GM12878 (cell line): ENCODE measurements at regions not wholly inside any gene's neighbourhood (a gene's known extent, or its start where the extent isn't known, plus 50 kb on each side); places are given as distances from the start of the nearest gene placed in this dataset.

Source experiments
- ATAC-seq: fragments of 200-7000 bp; cut with Tn5 transposase; 3 replicates; pipeline ENCODE4 v1.9.1; 2020; ENCODE audit warnings: mild to moderate bottlenecking, moderate library complexity
- BruUV-seq: library from RNA; stranded (reverse); fragments of 400-500 nt; replicated peaks from 2 replicates; lab custom pipeline; 2021; lab: Mats Ljungman, UMichigan
- CTCF ChIA-PET: fragments of 300-600 bp; sonication (Branson Sonifier 250); formaldehyde crosslinking; extraction: SDS; loops from one replicate; lab custom pipeline; 2021; ENCODE audit warnings: inconsistent platforms; lab: Yijun Ruan, JAX
- POLR2A ChIA-PET: fragments of 350-600 bp; formaldehyde crosslinking; extraction: SDS; loops from one replicate; lab custom pipeline; 2021; ENCODE audit warnings: inconsistent platforms; lab: Charles Lee
- RAD21 ChIA-PET: fragments of 300-600 bp; sonication (Branson Sonifier 250); formaldehyde crosslinking; loops from one replicate; lab custom pipeline; 2023; ENCODE audit warnings: antibody characterized with exemption; ENCODE audit not compliant: unreplicated experiment; lab: Charles Lee
- SMC1A ChIA-PET: fragments of 300-600 bp; sonication (Branson Sonifier 250); formaldehyde crosslinking; loops from one replicate; lab custom pipeline; 2023; ENCODE audit not compliant: unreplicated experiment, uncharacterized antibody; lab: Charles Lee
- DNase-seq: peaks from one replicate; pipeline ENCODE4 v3.0.0-alpha.2; 2011; ENCODE audit warnings: low read depth, low spot score
- FAIRE-seq: peaks from 3 replicates; lab custom pipeline; 2011; peaks lifted over from hg19 to GRCh38; lab: Jason Lieb, UNC
- H2AFZ ChIP-seq: 2 replicates; pipeline ENCODE4 v1.6.0; 2011; ENCODE audit warnings: low read depth, low read length, control low read depth; ENCODE audit not compliant: control insufficient read depth
- H3K27ac ChIP-seq: 2 replicates; pipeline ENCODE4 v1.5.1; 2011; ENCODE audit warnings: control low read depth; ENCODE audit not compliant: control insufficient read depth, insufficient read depth
- H3K27me3 ChIP-seq, 2 experiments: replicated peaks in 1 of 2; 2 replicates each; pipeline versions ENCODE4 v1.6.0 to v1.6.1; 2011; ENCODE audit warnings: low read length in 1 of 2; ENCODE audit not compliant: control insufficient read depth in 2 of 2, insufficient read depth in 2 of 2
- H3K36me3 ChIP-seq, 2 experiments: 2 replicates each; pipeline ENCODE4 v1.5.1; 2011; ENCODE audit warnings: low read length in 1 of 2; ENCODE audit not compliant: control insufficient read depth in 2 of 2, insufficient read depth in 2 of 2
- H3K4me1 ChIP-seq: 2 replicates; pipeline ENCODE4 v1.6.1; 2011; ENCODE audit warnings: mild to moderate bottlenecking, low read length, moderate library complexity, mixed read lengths; ENCODE audit not compliant: control insufficient read depth, insufficient read depth
- H3K4me2 ChIP-seq: 2 replicates; pipeline ENCODE4 v1.6.0; 2011; ENCODE audit warnings: control low read depth; ENCODE audit not compliant: control insufficient read depth, insufficient read depth
- H3K4me3 ChIP-seq: fragments of 200-600 bp; sonication (generic); 2 replicates; pipeline ENCODE4 v1.5.1; 2016
- H3K79me2 ChIP-seq: 2 replicates; pipeline ENCODE4 v1.6.0; 2011; ENCODE audit warnings: low read length; ENCODE audit not compliant: control insufficient read depth, insufficient read depth
- H3K9ac ChIP-seq: 2 replicates; pipeline ENCODE4 v1.8.0; 2011; ENCODE audit warnings: low read length, control low read depth, mixed read lengths; ENCODE audit not compliant: control insufficient read depth, insufficient read depth
- H3K9me3 ChIP-seq: replicated peaks from 3 replicates; pipeline ENCODE4 v1.5.1; 2011; ENCODE audit warnings: mild to moderate bottlenecking, low read length; ENCODE audit not compliant: control insufficient read depth, insufficient read depth
- H4K20me1 ChIP-seq: 2 replicates; pipeline ENCODE4 v1.6.0; 2011; ENCODE audit not compliant: control insufficient read depth, insufficient read depth
- BMI1 ChIP-seq: fragments of 450-650 bp; IDR thresholded peaks from 2 replicates; pipeline ENCODE4 v1.6.1; 2016; ENCODE audit warnings: mild to moderate bottlenecking, moderate library complexity, borderline replicate concordance
- CBX3 ChIP-seq: fragments of 200-600 bp; sonication (generic); IDR thresholded peaks from 2 replicates; pipeline ENCODE4 v1.6.1; 2016; ENCODE audit warnings: low read depth, borderline replicate concordance
- CHD1 ChIP-seq: IDR thresholded peaks from 2 replicates; pipeline ENCODE4 v1.6.1; 2012; ENCODE audit warnings: low read depth, low read length, improper control_type of control experiment
- HCFC1 ChIP-seq: fragments of 150-350 bp; IDR thresholded peaks from 2 replicates; pipeline ENCODE4 v1.6.1; 2014; ENCODE audit warnings: low read length
- MEF2B ChIP-seq: fragments of 450-650 bp; IDR thresholded peaks from 2 replicates; pipeline ENCODE4 v1.6.1; 2018; ENCODE audit warnings: mild to moderate bottlenecking, moderate library complexity; ENCODE audit not compliant: partially characterized antibody, poor library complexity, severe bottlenecking
- NRF1 ChIP-seq: conservative IDR thresholded peaks from 2 replicates; pipeline ENCODE4 v1.6.1; 2011; ENCODE audit warnings: mild to moderate bottlenecking, low read depth, low read length, improper control_type of control experiment
- POLR2A ChIP-seq: IDR thresholded peaks from 2 replicates; pipeline ENCODE4 v1.6.1; 2011; ENCODE audit warnings: low read depth, mild to moderate bottlenecking, low read length
- POLR2AphosphoS2 ChIP-seq: IDR thresholded peaks from 2 replicates; pipeline ENCODE4 v1.6.1; 2011; ENCODE audit warnings: low read depth, mild to moderate bottlenecking, low read length, improper control_type of control experiment, moderate library complexity
- RAD51 ChIP-seq: fragments of 450-650 bp; IDR thresholded peaks from 2 replicates; pipeline ENCODE4 v1.6.1; 2016; ENCODE audit warnings: moderate library complexity, mild to moderate bottlenecking, inconsistent platforms
- RBBP5 ChIP-seq: fragments of 200-600 bp; sonication (generic); conservative IDR thresholded peaks from 2 replicates; pipeline ENCODE4 v1.6.1; 2016
- RFX5 ChIP-seq: IDR thresholded peaks from 2 replicates; pipeline ENCODE4 v1.6.1; 2011; ENCODE audit warnings: low read depth, low read length, improper control_type of control experiment
- SP1 ChIP-seq: IDR thresholded peaks from one replicate; pipeline ENCODE4 v1.6.1; 2011; ENCODE audit warnings: low read depth, low read length
- SREBF2 ChIP-seq: IDR thresholded peaks from 2 replicates; pipeline ENCODE4 v1.6.1; 2012; ENCODE audit warnings: mild to moderate bottlenecking, low read length
- ZNF384 ChIP-seq: IDR thresholded peaks from 2 replicates; pipeline ENCODE4 v1.6.1; 2012; ENCODE audit warnings: low read depth, mild to moderate bottlenecking, low read length, improper control_type of control experiment, borderline replicate concordance
- WGBS: methylation state at CpG from one replicate; pipeline ENCODE4 v1.1.6; 2016; ENCODE audit warnings: low lambda C conversion rate; ENCODE audit not compliant: insufficient replicate concordance, insufficient coverage; ENCODE audit errors: missing lambda C conversion rate; 5-methylcytosine and 5-hydroxymethylcytosine counted together
- in situ Hi-C: fragments of 300-500 bp; cut with MboI; formaldehyde crosslinking; loops from 9 replicates; pipeline ENCODE4 v1.14.3; 2018; ENCODE audit warnings: mixed read lengths
- intact Hi-C: fragments of 100-400 bp; cut with micrococcal nuclease; formaldehyde crosslinking; loops from one replicate; pipeline ENCODE4 v1.14.2; 2022; ENCODE audit not compliant: unreplicated experiment
- TF ChIP-seq, protein P1 (sequence below): IDR thresholded peaks from 2 replicates; pipeline ENCODE4 v1.6.1; 2011; ENCODE audit warnings: borderline replicate concordance, low read depth, mild to moderate bottlenecking, moderate library complexity, low read length; ENCODE audit not compliant: insufficient read depth, poor library complexity, severe bottlenecking
- TF ChIP-seq, protein P2 (sequence below): IDR thresholded peaks from 2 replicates; pipeline ENCODE4 v1.6.1; 2011; ENCODE audit warnings: borderline replicate concordance, low read depth, mild to moderate bottlenecking, moderate library complexity, mixed read lengths, low read length; ENCODE audit not compliant: insufficient read depth; ENCODE audit errors: extremely low read length

DNA sequence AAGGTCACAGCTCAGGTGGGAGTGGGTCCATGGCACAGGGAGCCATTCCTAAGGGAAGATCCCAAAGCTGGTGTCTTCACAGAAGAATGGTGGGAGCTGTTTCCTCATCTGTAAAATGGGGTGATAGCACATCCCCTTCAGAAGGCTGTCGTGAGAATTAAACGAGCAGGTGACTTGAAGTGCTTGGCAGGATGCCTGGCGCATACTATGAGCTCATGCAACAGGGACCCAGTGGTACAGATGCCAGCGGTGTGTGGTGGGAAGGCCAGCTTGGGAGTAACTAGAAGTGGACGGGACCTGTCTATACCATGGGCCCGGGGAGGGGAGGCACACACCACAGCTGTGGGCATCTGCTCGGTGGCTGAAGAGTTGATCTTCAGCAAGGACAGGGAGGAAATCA, 189.3 kb upstream of the TNRC6C start:
- H4K20me1 ChIP-seq: 0 out of 2 replicates have a peak, but pooled peaks cover 4% of the 10 kb centered on the region
- ATAC-seq: no peak
- no peak overlapping the region for H3K4me3 ChIP-seq
- 53% methylated on average over 7 of the region's 7 CpGs for WGBS
- H3K4me1 ChIP-seq: no peaks in the 10 kb centered on the region
- no TSS peak for BruUV-seq
- in situ Hi-C loops: no loop called here
- no peaks in the 10 kb centered on the region for H3K36me3 ChIP-seq
- H3K4me2 ChIP-seq: no peak overlapping the region
- H3K9me3 ChIP-seq: no peaks in the 10 kb centered on the region
- SMC1A ChIA-PET: interaction anchor here (0.6 to 2.0 kb wide), 2 partner anchors 244 to 543 kb away, joined by 3 to 14 read pairs; no protein-coding TSS in a partner anchor
- H3K27me3 ChIP-seq: no peaks in the 10 kb centered on the region; a peak in 1 of 4 replicates
- H3K27ac ChIP-seq: no peak overlapping the region
- RAD21 ChIA-PET: interaction anchor here (1.0 kb wide), 1 partner anchor 244 kb away, joined by 4 read pairs; no protein-coding TSS in a partner anchor
- no peak overlapping the region for H3K9ac ChIP-seq
- POLR2A ChIA-PET: no interaction called here
- H3K79me2 ChIP-seq: no peaks in the 10 kb centered on the region
- DNase-seq: no peak
- no peak overlapping the region for H2AFZ ChIP-seq
- intact Hi-C loops: no loop called here
- CTCF ChIA-PET: interaction anchor here (0.8 to 7.1 kb wide), 2 partner anchors 244 to 250 kb away, joined by 3 to 111 read pairs; no protein-coding TSS in a partner anchor
- TF ChIP-seq ZNF384 (no peak), POLR2A (no peak), RBBP5 (no peak), MEF2B (no peak)
- TF ChIP-seq, protein P1, sequence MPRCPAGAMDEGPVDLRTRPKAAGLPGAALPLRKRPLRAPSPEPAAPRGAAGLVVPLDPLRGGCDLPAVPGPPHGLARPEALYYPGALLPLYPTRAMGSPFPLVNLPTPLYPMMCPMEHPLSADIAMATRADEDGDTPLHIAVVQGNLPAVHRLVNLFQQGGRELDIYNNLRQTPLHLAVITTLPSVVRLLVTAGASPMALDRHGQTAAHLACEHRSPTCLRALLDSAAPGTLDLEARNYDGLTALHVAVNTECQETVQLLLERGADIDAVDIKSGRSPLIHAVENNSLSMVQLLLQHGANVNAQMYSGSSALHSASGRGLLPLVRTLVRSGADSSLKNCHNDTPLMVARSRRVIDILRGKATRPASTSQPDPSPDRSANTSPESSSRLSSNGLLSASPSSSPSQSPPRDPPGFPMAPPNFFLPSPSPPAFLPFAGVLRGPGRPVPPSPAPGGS: no peak
- no peak for FAIRE-seq

DNA sequence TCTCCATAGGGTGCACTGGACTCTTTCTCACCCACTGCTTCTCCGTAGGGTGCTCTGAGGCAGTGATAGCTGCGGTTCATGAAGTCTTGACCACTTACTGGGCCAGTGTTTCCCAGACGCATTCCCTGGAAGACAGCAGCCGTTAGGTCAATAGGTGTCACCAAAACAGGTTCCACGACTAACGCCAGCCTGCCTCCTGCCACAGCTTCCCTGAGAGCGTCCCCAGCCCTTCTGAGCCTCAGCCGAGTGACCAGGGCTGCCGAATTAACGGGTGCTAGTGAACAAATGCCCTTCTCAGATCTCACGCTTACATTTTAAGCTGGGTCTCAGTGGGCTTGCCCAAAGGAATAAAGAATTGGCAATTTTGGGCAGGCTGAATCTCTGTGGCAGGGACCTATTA, 188.7 kb upstream of the TNRC6C start:
- intact Hi-C loops: no loop called here
- WGBS: 28% methylated on average over 11 of the region's 11 CpGs
- Histone ChIP-seq H3K4me3 (no peak overlapping the region), H3K27me3 (no peaks in the 10 kb centered on the region; a peak in 1 of 4 replicates), H3K27ac (no peak overlapping the region), H3K79me2 (no peaks in the 10 kb centered on the region), H3K9me3 (no peaks in the 10 kb centered on the region), H3K4me1 (no peaks in the 10 kb centered on the region), H3K36me3 (no peaks in the 10 kb centered on the region), H3K4me2 (no peak overlapping the region), H2AFZ (no peak overlapping the region), H4K20me1 (0 out of 2 replicates have a peak, but pooled peaks cover 4% of the 10 kb centered on the region), H3K9ac (no peak overlapping the region)
- DNase-seq: no peak
- RAD21 ChIA-PET: interaction anchor here (1.0 kb wide), 1 partner anchor 244 kb away, joined by 4 read pairs; no protein-coding TSS in a partner anchor
- in situ Hi-C loops: loop anchor here (5.0 kb wide), 1 partner anchor 248 kb away; no protein-coding TSS in a partner anchor
- FAIRE-seq: no peak
- CTCF ChIA-PET: interaction anchor here (7.1 kb wide), 1 partner anchor 244 kb away, joined by 111 read pairs; no protein-coding TSS in a partner anchor
- POLR2A ChIA-PET: interaction anchor here (0.6 kb wide), 1 partner anchor 67 kb away, joined by 3 read pairs; no protein-coding TSS in a partner anchor
- SMC1A ChIA-PET: interaction anchor here (2.0 kb wide), 1 partner anchor 244 kb away, joined by 14 read pairs; no protein-coding TSS in a partner anchor
- no TSS peak for BruUV-seq
- no peak for ATAC-seq
- no peak for TF ChIP-seq RFX5
- no peak for TF ChIP-seq NRF1
- TF ChIP-seq POLR2AphosphoS2: no peak
- no peak for TF ChIP-seq RAD51
- no peak for TF ChIP-seq SREBF2
- TF ChIP-seq CBX3: no peak
- TF ChIP-seq BMI1: no peak
- no peak for TF ChIP-seq HCFC1
- TF ChIP-seq ZNF384: no peak
- no peak for TF ChIP-seq CHD1
- TF ChIP-seq, protein P2, sequence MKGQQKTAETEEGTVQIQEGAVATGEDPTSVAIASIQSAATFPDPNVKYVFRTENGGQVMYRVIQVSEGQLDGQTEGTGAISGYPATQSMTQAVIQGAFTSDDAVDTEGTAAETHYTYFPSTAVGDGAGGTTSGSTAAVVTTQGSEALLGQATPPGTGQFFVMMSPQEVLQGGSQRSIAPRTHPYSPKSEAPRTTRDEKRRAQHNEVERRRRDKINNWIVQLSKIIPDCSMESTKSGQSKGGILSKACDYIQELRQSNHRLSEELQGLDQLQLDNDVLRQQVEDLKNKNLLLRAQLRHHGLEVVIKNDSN: no peak
- no peak for TF ChIP-seq SP1
